HPDE6-E6E7 (cell line): ENCODE measurements at regions not wholly inside any gene's neighbourhood (a gene's known extent, or its start where the extent isn't known, plus 50 kb on each side); places are given as distances from the start of the nearest gene placed in this dataset.
"Not testable (repeated sequence)": the region's sequence is repeated elsewhere in the genome, so short reads cannot be mapped to it uniquely, and the experiment has no call there.

ENCODE experiments used
- DNase-seq: peaks from one replicate; pipeline ENCODE4 v3.0.0; 2011; ENCODE audit warnings: missing footprints; ENCODE audit errors: extremely low spot score

GRCh38 chr16:59634004-59634579 is 900.0 kb upstream of the GOT2 start:
- DNase-seq = no peak

GRCh38 chr16:59632276-59632855 is 898.2 kb upstream of the GOT2 start:
- no peak for DNase-seq

- DNase-seq = not testable (repeated sequence)
Observed at GRCh38 chr16:59624381-59624780, 890.3 kb upstream of the GOT2 start.

GRCh38 chr16:59614466-59615240 is 880.5 kb upstream of the GOT2 start:
- no peak for DNase-seq

GRCh38 chr16:59612910-59613620 is 878.9 kb upstream of the GOT2 start:
- DNase-seq = not testable (repeated sequence)

GRCh38 chr16:59612094-59612493 is 878.0 kb upstream of the GOT2 start:
- no peak for DNase-seq

GRCh38 chr16:59611556-59611955 is 877.4 kb upstream of the GOT2 start:
- DNase-seq = no peak

GRCh38 chr16:59605706-59606105 is 871.6 kb upstream of the GOT2 start:
- no peak for DNase-seq

GRCh38 chr16:59604354-59604753 is 870.2 kb upstream of the GOT2 start:
- DNase-seq = no peak

- DNase-seq = no peak
Observed at GRCh38 chr16:59601452-59601851, 867.3 kb upstream of the GOT2 start.

- DNase-seq = no peak
Observed at GRCh38 chr16:59597269-59597668, 863.2 kb upstream of the GOT2 start.

GRCh38 chr16:59596693-59597092 is 862.6 kb upstream of the GOT2 start:
- no peak for DNase-seq

GRCh38 chr16:59593194-59593661 is 859.1 kb upstream of the GOT2 start:
- DNase-seq = no peak

- DNase-seq = no peak
Observed at GRCh38 chr16:59591480-59591879, 857.4 kb upstream of the GOT2 start.

GRCh38 chr16:59590845-59591244 is 856.7 kb upstream of the GOT2 start:
- DNase-seq = no peak

GRCh38 chr16:59586331-59586730 is 852.2 kb upstream of the GOT2 start:
- DNase-seq = no peak

- DNase-seq = no peak
Observed at GRCh38 chr16:59574296-59574695, 840.2 kb upstream of the GOT2 start.

- no peak for DNase-seq
Observed at GRCh38 chr16:59573528-59574271, 839.6 kb upstream of the GOT2 start.

- DNase-seq = no peak
Observed at GRCh38 chr16:59567496-59567895, 833.4 kb upstream of the GOT2 start.

- DNase-seq = no peak
Observed at GRCh38 chr16:59566446-59566845, 832.3 kb upstream of the GOT2 start.

GRCh38 chr16:59558679-59559078 is 824.6 kb upstream of the GOT2 start:
- no peak for DNase-seq

- DNase-seq = no peak
Observed at GRCh38 chr16:59552164-59552563, 818.0 kb upstream of the GOT2 start.
